RWPE1 (cell line): ENCODE measurements at regions not wholly inside any gene's neighbourhood (a gene's known extent, or its start where the extent isn't known, plus 50 kb on each side); places are given as distances from the start of the nearest gene placed in this dataset.
"Not testable (repeated sequence)": the region's sequence is repeated elsewhere in the genome, so short reads cannot be mapped to it uniquely, and the experiment has no call there.

Experiments
- CTCF ChIA-PET: fragments of 350-600 bp; sonication (Branson Sonifier 250); formaldehyde crosslinking; extraction: SDS; loops from one replicate; lab custom pipeline; 2021; lab: Yijun Ruan, JAX
- POLR2A ChIA-PET: fragments of 400-600 bp; formaldehyde crosslinking; extraction: SDS; loops from one replicate; lab custom pipeline; 2020; ENCODE audit warnings: antibody characterized with exemption; ENCODE audit not compliant: low non-redundant PET; lab: Yijun Ruan, JAX
- DNase-seq: peaks from one replicate; pipeline ENCODE4 v3.0.0; 2012; ENCODE audit warnings: low spot score
- H3K27ac ChIP-seq: fragments of 450-650 bp; 2 replicates; pipeline ENCODE4 v1.5.1; 2017
- CTCF ChIP-seq: fragments of 450-650 bp; conservative IDR thresholded peaks from 2 replicates; pipeline ENCODE4 v1.5.1; 2017; ENCODE audit warnings: low read depth, mild to moderate bottlenecking

GRCh38 chr1:4485878-4486277 is 168.5 kb upstream of the AJAP1 start:
- no peak for DNase-seq
- TF ChIP-seq CTCF = no peak
- no peak overlapping the region for H3K27ac ChIP-seq
- CTCF ChIA-PET = no interaction called here
- POLR2A ChIA-PET = no interaction called here

GRCh38 chr1:4486408-4487120 is 167.8 kb upstream of the AJAP1 start:
- ChIA-PET POLR2A (no interaction called here), CTCF (no interaction called here)
- no peak for DNase-seq
- no peak for TF ChIP-seq CTCF
- no peak overlapping the region for H3K27ac ChIP-seq

- TF ChIP-seq CTCF = no peak
- ChIA-PET CTCF (no interaction called here), POLR2A (no interaction called here)
- no peak for DNase-seq
- no peak overlapping the region for H3K27ac ChIP-seq
Measured at GRCh38 chr1:4488018-4488417, 166.4 kb upstream of the AJAP1 start.

DNA sequence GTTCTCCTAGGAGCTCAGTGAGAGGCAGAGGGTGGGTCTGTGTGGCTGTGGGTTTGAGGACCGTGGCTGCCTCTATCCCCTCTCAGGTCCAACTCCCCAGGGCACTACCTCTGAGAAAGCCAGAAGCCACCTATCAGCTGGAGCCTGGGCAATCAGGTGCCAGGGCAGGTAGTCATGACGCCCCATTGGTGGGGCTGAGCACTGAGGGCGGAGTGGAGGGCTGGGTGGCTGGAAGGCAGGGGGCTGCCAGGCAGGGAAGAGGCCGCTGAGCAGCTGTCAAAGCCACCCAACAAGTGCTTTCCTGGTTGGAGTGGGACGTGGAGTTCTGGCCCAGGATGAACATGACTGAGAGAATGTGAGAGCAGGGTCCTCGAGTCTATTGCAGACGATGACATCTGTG is 164.9 kb upstream of the AJAP1 start:
- CTCF ChIA-PET = interaction anchor here (1.1 kb wide), 1 partner anchor 355 kb away, joined by 3 read pairs; no protein-coding TSS in a partner anchor
- POLR2A ChIA-PET = no interaction called here
- no peak overlapping the region for H3K27ac ChIP-seq
- no peak for DNase-seq
- TF ChIP-seq CTCF = no peak

DNA sequence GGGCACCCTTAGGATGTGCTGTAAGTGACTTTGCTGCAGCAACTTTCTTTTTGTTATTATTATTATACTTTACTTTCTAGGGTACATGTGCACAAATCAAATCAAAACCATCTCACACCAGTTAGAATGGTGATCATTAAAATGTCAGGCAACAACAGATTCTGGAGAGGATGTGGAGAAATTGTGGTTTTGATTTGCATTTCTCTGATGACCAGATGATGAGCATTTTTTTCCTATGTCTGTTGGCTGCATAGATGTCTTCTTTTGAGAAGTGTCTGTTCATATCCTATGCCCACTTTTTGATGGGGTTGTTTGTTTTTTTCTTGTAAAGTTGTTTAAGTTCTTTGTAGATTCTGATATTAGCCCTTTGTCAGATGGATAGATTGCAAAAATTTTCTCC is 164.4 kb upstream of the AJAP1 start:
- CTCF ChIA-PET, POLR2A ChIA-PET, H3K27ac ChIP-seq, DNase-seq: not testable (repeated sequence)

- TF ChIP-seq CTCF = no peak
- ChIA-PET POLR2A (no interaction called here), CTCF (no interaction called here)
- no peak for DNase-seq
- no peak overlapping the region for H3K27ac ChIP-seq
Measured at GRCh38 chr1:4494027-4494426, 160.4 kb upstream of the AJAP1 start.

DNA sequence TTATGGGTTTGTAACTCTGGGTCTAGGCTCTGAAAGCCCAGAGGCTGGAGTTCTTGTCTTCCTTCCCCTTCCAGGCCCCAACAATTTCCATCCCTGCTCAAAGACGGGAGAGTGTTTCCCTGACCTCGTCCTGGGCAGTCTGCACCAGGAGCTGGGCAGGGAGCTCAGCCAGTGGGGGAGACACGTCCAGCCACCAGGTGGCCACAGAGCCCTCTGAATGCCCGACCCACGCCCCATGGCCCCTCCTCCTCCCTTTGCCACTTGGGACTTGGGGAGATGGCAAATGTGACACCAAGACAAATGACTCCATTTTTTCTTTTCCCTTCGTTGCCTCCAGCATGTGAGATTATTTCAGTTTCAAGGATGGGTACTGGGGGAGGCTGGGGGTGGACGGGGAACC is 159.9 kb upstream of the AJAP1 start:
- peak; percentile 7 for DNase-seq
- TF ChIP-seq CTCF = no peak
- H3K27ac ChIP-seq = no peak overlapping the region
- ChIA-PET CTCF (no interaction called here), POLR2A (no interaction called here)
